SK-N-SH (cell line): ENCODE measurements at regions not wholly inside any gene's neighbourhood (a gene's known extent, or its start where the extent isn't known, plus 50 kb on each side); places are given as distances from the start of the nearest gene placed in this dataset.

ENCODE experiments used
- CTCF ChIA-PET: fragments of 300-600, 350-600 bp; formaldehyde crosslinking; extraction: SDS; loops from one replicate; lab custom pipeline; 2021; lab: Yijun Ruan, JAX
- POLR2A ChIA-PET: fragments of 350-600 bp; sonication (Branson Sonifier 250); formaldehyde crosslinking; extraction: SDS; loops from one replicate; lab custom pipeline; 2020; ENCODE audit warnings: antibody characterized with exemption, inconsistent platforms; lab: Yijun Ruan, JAX
- DNase-seq: peaks from one replicate; pipeline ENCODE4 v3.0.0; 2012
- H2AFZ ChIP-seq: fragments of 200-600 bp; sonication (generic); 2 replicates; pipeline ENCODE4 v1.8.1; 2016; ENCODE audit warnings: antibody characterized with exemption, mild to moderate bottlenecking, low read depth
- H3F3A ChIP-seq: fragments of 200-600 bp; sonication (generic); replicated peaks from 2 replicates; pipeline ENCODE3; 2016; ENCODE audit warnings: antibody characterized with exemption, mild to moderate bottlenecking; ENCODE audit not compliant: insufficient read depth
- H3K27ac ChIP-seq, 2 experiments: fragments of 200-500 bp in 1 of 2; fragments of 200-600 bp in 1 of 2; sonication (Bioruptor generic) in 1 of 2; sonication (generic), shearing (Covaris generic) in 1 of 2; 2 replicates each; pipeline versions ENCODE4 v1.5.1 to v1.6.1; 2014 to 2016; ENCODE audit warnings: low read depth in 2 of 2, inconsistent platforms in 1 of 2, low read length in 1 of 2, mild to moderate bottlenecking in 1 of 2, mixed read lengths in 1 of 2
- H3K27me3 ChIP-seq: fragments of 200-600 bp; sonication (generic), shearing (Covaris generic); 2 replicates; pipeline ENCODE4 v1.6.1; 2016; ENCODE audit warnings: mixed run types; ENCODE audit not compliant: insufficient read depth
- H3K36me3 ChIP-seq, 2 experiments: fragments of 200-500 bp in 1 of 2; fragments of 200-600 bp in 1 of 2; sonication (Bioruptor generic) in 1 of 2; sonication (generic) in 1 of 2; replicated peaks in 1 of 2; 2 replicates each; pipeline versions ENCODE3 to v1.5.1; 2014 to 2016; ENCODE audit warnings: low read length in 1 of 2, mild to moderate bottlenecking in 1 of 2; ENCODE audit not compliant: insufficient read depth in 2 of 2, control insufficient read depth in 1 of 2
- H3K4me1 ChIP-seq, 2 experiments: fragments of 200-500 bp in 1 of 2; fragments of 200-600 bp in 1 of 2; sonication (Bioruptor generic) in 1 of 2; sonication (generic), shearing (Covaris generic) in 1 of 2; 2 replicates each; pipeline versions ENCODE4 v1.5.1 to v1.6.1; 2014 to 2016; ENCODE audit warnings: low read depth in 1 of 2, low read length in 1 of 2, mixed run types in 1 of 2; ENCODE audit not compliant: insufficient read depth in 2 of 2, control insufficient read depth in 1 of 2
- H3K4me2 ChIP-seq: fragments of 200-600 bp; sonication (generic), shearing (Covaris generic); 2 replicates; pipeline ENCODE4 v1.6.1; 2017; ENCODE audit warnings: mixed run types
- H3K4me3 ChIP-seq, 2 experiments: fragments of 200-500 bp in 1 of 2; fragments of 200-600 bp in 1 of 2; sonication (Bioruptor generic) in 1 of 2; sonication (generic), shearing (Covaris generic) in 1 of 2; 2 replicates each; pipeline versions ENCODE4 v1.5.1 to v1.8.1; 2014 to 2016; ENCODE audit warnings: low read depth in 2 of 2, inconsistent platforms in 1 of 2, low read length in 1 of 2, mild to moderate bottlenecking in 1 of 2, mixed read lengths in 1 of 2, moderate library complexity in 1 of 2
- H3K79me2 ChIP-seq: fragments of 200-600 bp; sonication (generic); 2 replicates; pipeline ENCODE4 v1.8.1; 2017; ENCODE audit warnings: mild to moderate bottlenecking; ENCODE audit not compliant: insufficient read depth
- H3K9ac ChIP-seq: fragments of 200-600 bp; sonication (generic); 2 replicates; pipeline ENCODE4 v1.6.1; 2017; ENCODE audit warnings: mixed run types
- H3K9me2 ChIP-seq: fragments of 200-600 bp; sonication (generic); 2 replicates; pipeline ENCODE4 v1.6.1; 2017; ENCODE audit warnings: mixed run types
- H3K9me3 ChIP-seq: fragments of 200-600 bp; sonication (generic); 2 replicates; pipeline ENCODE4 v1.6.1; 2017; ENCODE audit warnings: mixed run types, mild to moderate bottlenecking, moderate library complexity
- H4K20me1 ChIP-seq: fragments of 200-600 bp; sonication (generic); 2 replicates; pipeline ENCODE4 v1.6.1; 2017; ENCODE audit warnings: mild to moderate bottlenecking, mixed run types; ENCODE audit not compliant: insufficient read depth
- IRF3 ChIP-seq: fragments of 150-350 bp; IDR thresholded peaks from 2 replicates; pipeline ENCODE4 v1.6.1; 2016; ENCODE audit warnings: mild to moderate bottlenecking, low read depth, low read length
- JUND ChIP-seq: IDR thresholded peaks from 2 replicates; pipeline ENCODE4 v1.4.0; 2012
- MXI1 ChIP-seq: IDR thresholded peaks from 2 replicates; pipeline ENCODE4 v1.6.1; 2012; ENCODE audit warnings: mild to moderate bottlenecking, low read depth, low read length, improper control_type of control experiment
- NRF1 ChIP-seq: IDR thresholded peaks from 2 replicates; pipeline ENCODE4 v1.6.1; 2012; ENCODE audit warnings: low read depth, mild to moderate bottlenecking, low read length
- RAD21 ChIP-seq: IDR thresholded peaks from 2 replicates; pipeline ENCODE4 v1.6.1; 2012; ENCODE audit warnings: mild to moderate bottlenecking, low read length
- RCOR1 ChIP-seq: fragments of 150-350 bp; IDR thresholded peaks from 2 replicates; pipeline ENCODE4 v1.6.1; 2017; ENCODE audit warnings: antibody characterized with exemption, low read length
- RFX5 ChIP-seq: IDR thresholded peaks from 2 replicates; pipeline ENCODE4 v1.6.1; 2012; ENCODE audit warnings: mild to moderate bottlenecking, improper control_type of control experiment, low read length
- SIN3A ChIP-seq: IDR thresholded peaks from 2 replicates; pipeline ENCODE4 v1.6.1; 2012; ENCODE audit warnings: low read depth, mild to moderate bottlenecking, low read length, moderate library complexity, borderline replicate concordance
- SMC3 ChIP-seq: IDR thresholded peaks from 2 replicates; pipeline ENCODE4 v1.6.1; 2012; ENCODE audit warnings: low read depth, low read length, improper control_type of control experiment
- TCF12 ChIP-seq: IDR thresholded peaks from 2 replicates; pipeline ENCODE4 v1.4.0; 2012
- YY1 ChIP-seq: IDR thresholded peaks from 2 replicates; pipeline ENCODE4 v1.4.0; 2012; ENCODE audit warnings: low read depth, mild to moderate bottlenecking
- WGBS: methylation state at CpG from one replicate; pipeline ENCODE4 v1.1.6; 2017; ENCODE audit warnings: low lambda C conversion rate; 5-methylcytosine and 5-hydroxymethylcytosine counted together
- TF ChIP-seq, protein P1 (sequence below): fragments of 200-600 bp; sonication (generic); IDR thresholded peaks from 2 replicates; pipeline ENCODE4 v1.6.1; 2017; ENCODE audit warnings: antibody characterized with exemption, mild to moderate bottlenecking, moderate library complexity

- TF ChIP-seq, protein P1, sequence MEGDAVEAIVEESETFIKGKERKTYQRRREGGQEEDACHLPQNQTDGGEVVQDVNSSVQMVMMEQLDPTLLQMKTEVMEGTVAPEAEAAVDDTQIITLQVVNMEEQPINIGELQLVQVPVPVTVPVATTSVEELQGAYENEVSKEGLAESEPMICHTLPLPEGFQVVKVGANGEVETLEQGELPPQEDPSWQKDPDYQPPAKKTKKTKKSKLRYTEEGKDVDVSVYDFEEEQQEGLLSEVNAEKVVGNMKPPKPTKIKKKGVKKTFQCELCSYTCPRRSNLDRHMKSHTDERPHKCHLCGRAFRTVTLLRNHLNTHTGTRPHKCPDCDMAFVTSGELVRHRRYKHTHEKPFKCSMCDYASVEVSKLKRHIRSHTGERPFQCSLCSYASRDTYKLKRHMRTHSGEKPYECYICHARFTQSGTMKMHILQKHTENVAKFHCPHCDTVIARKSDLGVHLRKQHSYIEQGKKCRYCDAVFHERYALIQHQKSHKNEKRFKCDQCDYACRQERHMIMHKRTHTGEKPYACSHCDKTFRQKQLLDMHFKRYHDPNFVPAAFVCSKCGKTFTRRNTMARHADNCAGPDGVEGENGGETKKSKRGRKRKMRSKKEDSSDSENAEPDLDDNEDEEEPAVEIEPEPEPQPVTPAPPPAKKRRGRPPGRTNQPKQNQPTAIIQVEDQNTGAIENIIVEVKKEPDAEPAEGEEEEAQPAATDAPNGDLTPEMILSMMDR: no peak
- no peak for TF ChIP-seq RFX5
These were observed 325.4 kb downstream of the TMEM38B start (continued) for GRCh38 chr9:106019702-106020101.

GRCh38 chr9:106020186-106020585 lies 325.8 kb downstream of the TMEM38B start:
- DNase-seq: no peak
- H3K9me3 ChIP-seq: no peaks in the 10 kb centered on the region
- H3K4me3 ChIP-seq: no peak overlapping the region
- H3K27me3 ChIP-seq: no peaks in the 10 kb centered on the region
- no peaks in the 10 kb centered on the region for H3F3A ChIP-seq
- H3K9ac ChIP-seq: no peak overlapping the region
- H4K20me1 ChIP-seq: no peaks in the 10 kb centered on the region
- H3K4me1 ChIP-seq: no peaks in the 10 kb centered on the region; a peak in 1 of 4 replicates
- H3K79me2 ChIP-seq: no peaks in the 10 kb centered on the region
- no peak overlapping the region for H3K4me2 ChIP-seq
- H3K9me2 ChIP-seq: no peaks in the 10 kb centered on the region
- no peak overlapping the region for H2AFZ ChIP-seq
- H3K36me3 ChIP-seq: no peaks in the 10 kb centered on the region
- WGBS: 45% methylated on average over 2 of the region's 2 CpGs
- CTCF ChIA-PET: no interaction called here
- POLR2A ChIA-PET: no interaction called here
- no peak overlapping the region for H3K27ac ChIP-seq
- no peak for TF ChIP-seq RAD21
- TF ChIP-seq MXI1: no peak
- TF ChIP-seq TCF12: no peak
- TF ChIP-seq RCOR1: no peak
- TF ChIP-seq SIN3A: no peak
- no peak for TF ChIP-seq YY1
- TF ChIP-seq JUND: no peak
- no peak for TF ChIP-seq NRF1
- no peak for TF ChIP-seq SMC3

DNA sequence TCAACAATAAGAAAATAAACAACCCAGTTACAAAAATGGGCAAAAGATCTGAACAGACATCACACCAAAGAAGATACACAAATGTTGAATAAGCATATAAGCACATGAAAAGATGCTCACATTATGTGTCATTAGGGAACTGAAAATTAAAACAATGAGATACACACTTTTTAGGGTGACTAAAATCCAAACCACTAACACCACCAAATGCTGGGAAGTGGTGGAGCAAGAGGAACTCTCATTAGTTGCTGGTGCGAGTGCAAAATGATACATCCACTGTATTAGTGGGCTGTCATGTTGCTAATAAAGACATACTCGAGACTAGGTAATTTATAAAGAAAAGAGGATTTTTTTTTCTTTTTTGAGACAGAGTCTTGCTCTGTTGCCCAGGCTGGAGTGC lies 329.1 kb downstream of the TMEM38B start:
- Histone ChIP-seq H3K27ac (no peak overlapping the region), H3K27me3 (no peaks in the 10 kb centered on the region), H3K9ac (no peak overlapping the region), H3K4me3 (no peak overlapping the region), H3F3A (no peaks in the 10 kb centered on the region), H3K9me2 (no peaks in the 10 kb centered on the region), H3K4me1 (no peaks in the 10 kb centered on the region; a peak in 1 of 4 replicates), H4K20me1 (no peaks in the 10 kb centered on the region), H3K4me2 (no peak overlapping the region), H3K9me3 (no peaks in the 10 kb centered on the region), H2AFZ (no peak overlapping the region), H3K36me3 (no peaks in the 10 kb centered on the region), H3K79me2 (no peaks in the 10 kb centered on the region)
- 35% methylated on average over 2 of the region's 2 CpGs for WGBS
- ChIA-PET CTCF (no interaction called here), POLR2A (no interaction called here)
- TF ChIP-seq IRF3: no peak
- no peak for DNase-seq
